ENCODE measurements at regions not wholly inside any gene's neighbourhood (a gene's known extent, or its start where the extent isn't known, plus 50 kb on each side); places are given as distances from the start of the nearest gene placed in this dataset.

DNA sequence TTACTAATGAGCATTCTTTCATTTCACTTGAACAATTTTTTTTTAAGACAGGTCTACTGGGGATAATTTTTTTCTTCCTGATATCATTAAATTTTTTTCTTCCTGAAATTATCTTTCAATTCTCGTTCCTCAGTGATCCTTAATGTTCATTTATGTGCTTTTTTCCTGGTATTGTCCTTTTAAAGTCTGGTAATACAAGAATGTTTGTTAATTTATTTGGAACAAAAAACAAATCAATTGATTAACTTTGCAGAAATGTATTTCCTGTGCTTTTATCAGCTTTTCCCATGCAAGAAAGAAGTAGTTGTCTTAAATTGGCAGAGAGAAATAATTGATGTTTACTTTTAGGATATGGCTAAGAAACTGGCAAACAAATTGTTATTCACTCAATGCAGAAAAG, 945.4 kb upstream of the MIR17HG start:
- Histone ChIP-seq H3K9ac (ENCODE audit: low read depth in 1 of 2, low read length in 2 of 2) (no peak overlapping the region), H3K27me3 (ENCODE audit: control insufficient read depth in 4 of 4, insufficient read depth in 4 of 4, low read length in 3 of 4) (no peaks in the 10 kb centered on the region), H3K36me3 (ENCODE audit: control insufficient read depth in 4 of 4, insufficient read depth in 3 of 4, low read depth in 1 of 4, low read length in 3 of 4) (no peaks in the 10 kb centered on the region), H3K27ac (ENCODE audit: low read depth in 1 of 2, low read length in 2 of 2) (no peak overlapping the region), H3K9me3 (ENCODE audit: control insufficient read depth in 4 of 4, low read length in 3 of 4) (peaks cover 0 to 4% (median 2%) of the 10 kb centered on the region in 4 donors), H3K4me1 (ENCODE audit: control insufficient read depth in 4 of 4, insufficient read depth in 4 of 4, low read length in 3 of 4) (no peaks in the 10 kb centered on the region), H3K4me3 (ENCODE audit: low read depth in 1 of 3, low read length in 3 of 3) (no peak overlapping the region)
- TF ChIP-seq TAF1 (conservative IDR thresholded peaks at IDR 0.05), result no peak
- TF ChIP-seq SP1 (IDR thresholded peaks at IDR 0.05), result no peak
- no peak for DNase-seq (ENCODE audit: low spot score)
- 60% methylated on average over 1 of the region's 1 CpG for WGBS

DNA sequence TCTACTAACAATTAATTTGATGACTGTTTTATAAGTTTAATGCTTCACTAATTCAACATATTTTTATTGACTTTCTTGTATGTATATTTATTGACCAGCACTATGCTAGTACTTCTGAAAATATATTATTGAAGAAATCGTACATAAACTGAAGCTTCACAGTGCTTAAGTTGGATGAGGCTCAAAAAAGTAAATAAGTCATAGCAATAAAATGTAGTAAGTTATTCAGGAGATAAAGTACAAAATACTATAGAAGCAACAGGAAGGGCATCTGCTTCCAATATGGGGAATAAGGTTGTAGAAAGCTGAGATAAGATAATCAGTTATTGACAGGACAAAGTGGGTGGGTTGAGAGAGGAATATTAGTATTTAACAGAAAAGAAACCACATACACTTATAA, 944.9 kb upstream of the MIR17HG start:
- no peaks in the 10 kb centered on the region for H3K36me3 ChIP-seq (ENCODE audit: control insufficient read depth in 4 of 4, insufficient read depth in 3 of 4, low read depth in 1 of 4, low read length in 3 of 4)
- H3K9ac ChIP-seq (ENCODE audit: low read depth in 1 of 2, low read length in 2 of 2), result no peak overlapping the region
- no peaks in the 10 kb centered on the region for H3K27me3 ChIP-seq (ENCODE audit: control insufficient read depth in 4 of 4, insufficient read depth in 4 of 4, low read length in 3 of 4)
- no peaks in the 10 kb centered on the region for H3K4me1 ChIP-seq (ENCODE audit: control insufficient read depth in 4 of 4, insufficient read depth in 4 of 4, low read length in 3 of 4)
- TF ChIP-seq TAF1 (conservative IDR thresholded peaks at IDR 0.05), result no peak
- TF ChIP-seq JUND (IDR thresholded peaks at IDR 0.05), result no peak
- no peak for TF ChIP-seq ATF3 (IDR thresholded peaks at IDR 0.05)
- no peak for TF ChIP-seq FOXA2 (IDR thresholded peaks at IDR 0.05)
- TF ChIP-seq GABPA (IDR thresholded peaks at IDR 0.05 in 1 of 2, conservative IDR thresholded peaks at IDR 0.05 in 1 of 2), result no peak
- no peak for TF ChIP-seq EGR1 (IDR thresholded peaks at IDR 0.05; ENCODE audit: low read depth in 2 of 2)
- TF ChIP-seq, protein P1, sequence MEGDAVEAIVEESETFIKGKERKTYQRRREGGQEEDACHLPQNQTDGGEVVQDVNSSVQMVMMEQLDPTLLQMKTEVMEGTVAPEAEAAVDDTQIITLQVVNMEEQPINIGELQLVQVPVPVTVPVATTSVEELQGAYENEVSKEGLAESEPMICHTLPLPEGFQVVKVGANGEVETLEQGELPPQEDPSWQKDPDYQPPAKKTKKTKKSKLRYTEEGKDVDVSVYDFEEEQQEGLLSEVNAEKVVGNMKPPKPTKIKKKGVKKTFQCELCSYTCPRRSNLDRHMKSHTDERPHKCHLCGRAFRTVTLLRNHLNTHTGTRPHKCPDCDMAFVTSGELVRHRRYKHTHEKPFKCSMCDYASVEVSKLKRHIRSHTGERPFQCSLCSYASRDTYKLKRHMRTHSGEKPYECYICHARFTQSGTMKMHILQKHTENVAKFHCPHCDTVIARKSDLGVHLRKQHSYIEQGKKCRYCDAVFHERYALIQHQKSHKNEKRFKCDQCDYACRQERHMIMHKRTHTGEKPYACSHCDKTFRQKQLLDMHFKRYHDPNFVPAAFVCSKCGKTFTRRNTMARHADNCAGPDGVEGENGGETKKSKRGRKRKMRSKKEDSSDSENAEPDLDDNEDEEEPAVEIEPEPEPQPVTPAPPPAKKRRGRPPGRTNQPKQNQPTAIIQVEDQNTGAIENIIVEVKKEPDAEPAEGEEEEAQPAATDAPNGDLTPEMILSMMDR (IDR thresholded peaks at IDR 0.05; ENCODE audit: low read depth, low read length, missing input control), result no peak
- no peak for TF ChIP-seq MAX (IDR thresholded peaks at IDR 0.05)
- TF ChIP-seq, protein P2, sequence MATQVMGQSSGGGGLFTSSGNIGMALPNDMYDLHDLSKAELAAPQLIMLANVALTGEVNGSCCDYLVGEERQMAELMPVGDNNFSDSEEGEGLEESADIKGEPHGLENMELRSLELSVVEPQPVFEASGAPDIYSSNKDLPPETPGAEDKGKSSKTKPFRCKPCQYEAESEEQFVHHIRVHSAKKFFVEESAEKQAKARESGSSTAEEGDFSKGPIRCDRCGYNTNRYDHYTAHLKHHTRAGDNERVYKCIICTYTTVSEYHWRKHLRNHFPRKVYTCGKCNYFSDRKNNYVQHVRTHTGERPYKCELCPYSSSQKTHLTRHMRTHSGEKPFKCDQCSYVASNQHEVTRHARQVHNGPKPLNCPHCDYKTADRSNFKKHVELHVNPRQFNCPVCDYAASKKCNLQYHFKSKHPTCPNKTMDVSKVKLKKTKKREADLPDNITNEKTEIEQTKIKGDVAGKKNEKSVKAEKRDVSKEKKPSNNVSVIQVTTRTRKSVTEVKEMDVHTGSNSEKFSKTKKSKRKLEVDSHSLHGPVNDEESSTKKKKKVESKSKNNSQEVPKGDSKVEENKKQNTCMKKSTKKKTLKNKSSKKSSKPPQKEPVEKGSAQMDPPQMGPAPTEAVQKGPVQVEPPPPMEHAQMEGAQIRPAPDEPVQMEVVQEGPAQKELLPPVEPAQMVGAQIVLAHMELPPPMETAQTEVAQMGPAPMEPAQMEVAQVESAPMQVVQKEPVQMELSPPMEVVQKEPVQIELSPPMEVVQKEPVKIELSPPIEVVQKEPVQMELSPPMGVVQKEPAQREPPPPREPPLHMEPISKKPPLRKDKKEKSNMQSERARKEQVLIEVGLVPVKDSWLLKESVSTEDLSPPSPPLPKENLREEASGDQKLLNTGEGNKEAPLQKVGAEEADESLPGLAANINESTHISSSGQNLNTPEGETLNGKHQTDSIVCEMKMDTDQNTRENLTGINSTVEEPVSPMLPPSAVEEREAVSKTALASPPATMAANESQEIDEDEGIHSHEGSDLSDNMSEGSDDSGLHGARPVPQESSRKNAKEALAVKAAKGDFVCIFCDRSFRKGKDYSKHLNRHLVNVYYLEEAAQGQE (IDR thresholded peaks at IDR 0.05), result no peak
- TF ChIP-seq RXRA (IDR thresholded peaks at IDR 0.05), result no peak
- TF ChIP-seq, protein P3, sequence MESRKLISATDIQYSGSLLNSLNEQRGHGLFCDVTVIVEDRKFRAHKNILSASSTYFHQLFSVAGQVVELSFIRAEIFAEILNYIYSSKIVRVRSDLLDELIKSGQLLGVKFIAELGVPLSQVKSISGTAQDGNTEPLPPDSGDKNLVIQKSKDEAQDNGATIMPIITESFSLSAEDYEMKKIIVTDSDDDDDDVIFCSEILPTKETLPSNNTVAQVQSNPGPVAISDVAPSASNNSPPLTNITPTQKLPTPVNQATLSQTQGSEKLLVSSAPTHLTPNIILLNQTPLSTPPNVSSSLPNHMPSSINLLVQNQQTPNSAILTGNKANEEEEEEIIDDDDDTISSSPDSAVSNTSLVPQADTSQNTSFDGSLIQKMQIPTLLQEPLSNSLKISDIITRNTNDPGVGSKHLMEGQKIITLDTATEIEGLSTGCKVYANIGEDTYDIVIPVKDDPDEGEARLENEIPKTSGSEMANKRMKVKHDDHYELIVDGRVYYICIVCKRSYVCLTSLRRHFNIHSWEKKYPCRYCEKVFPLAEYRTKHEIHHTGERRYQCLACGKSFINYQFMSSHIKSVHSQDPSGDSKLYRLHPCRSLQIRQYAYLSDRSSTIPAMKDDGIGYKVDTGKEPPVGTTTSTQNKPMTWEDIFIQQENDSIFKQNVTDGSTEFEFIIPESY (IDR thresholded peaks at IDR 0.05), result no peak
- no peak for TF ChIP-seq YY1 (IDR thresholded peaks at IDR 0.05)
- TF ChIP-seq FOXA1 (IDR thresholded peaks at IDR 0.05), result no peak
- TF ChIP-seq NR2F2 (IDR thresholded peaks at IDR 0.05), result no peak
- TF ChIP-seq HNF4G (IDR thresholded peaks at IDR 0.05), result no peak
- no peak for TF ChIP-seq SP1 (IDR thresholded peaks at IDR 0.05)
- TF ChIP-seq HNF4A (conservative IDR thresholded peaks at IDR 0.05), result no peak
- 62% methylated on average over 1 of the region's 1 CpG for WGBS
- peaks cover 0 to 4% (median 2%) of the 10 kb centered on the region in 4 donors for H3K9me3 ChIP-seq (ENCODE audit: control insufficient read depth in 4 of 4, low read length in 3 of 4)
- DNase-seq (ENCODE audit: low spot score), result no peak
- H3K4me3 ChIP-seq (ENCODE audit: low read depth in 1 of 3, low read length in 3 of 3), result no peak overlapping the region
- H3K27ac ChIP-seq (ENCODE audit: low read depth in 1 of 2, low read length in 2 of 2), result no peak overlapping the region

Measured in liver (tissue), 8 donors.